Ishikawa (cell line): ENCODE measurements at regions not wholly inside any gene's neighbourhood (a gene's known extent, or its start where the extent isn't known, plus 50 kb on each side); places are given as distances from the start of the nearest gene placed in this dataset.

Source experiments
- CEBPB ChIP-seq: IDR thresholded peaks from 2 replicates; pipeline ENCODE4 v1.6.1; 2012
- CREB1 ChIP-seq: IDR thresholded peaks from 2 replicates; pipeline ENCODE4 v1.6.1; 2012; ENCODE audit warnings: low read depth
- EGR1 ChIP-seq: IDR thresholded peaks from 2 replicates; pipeline ENCODE4 v1.6.1; 2012
- EP300 ChIP-seq: IDR thresholded peaks from 2 replicates; pipeline ENCODE4 v1.6.1; 2012; ENCODE audit warnings: borderline replicate concordance
- FOXM1 ChIP-seq: IDR thresholded peaks from 2 replicates; pipeline ENCODE4 v1.6.1; 2012; ENCODE audit warnings: low read depth, borderline replicate concordance
- NFIC ChIP-seq: IDR thresholded peaks from 2 replicates; pipeline ENCODE4 v1.6.1; 2012
- RAD21 ChIP-seq: IDR thresholded peaks from 2 replicates; pipeline ENCODE4 v1.6.1; 2012; ENCODE audit warnings: low read depth
- TAF1 ChIP-seq: IDR thresholded peaks from 2 replicates; pipeline ENCODE4 v1.6.1; 2012; ENCODE audit warnings: low read depth, mild to moderate bottlenecking
- TCF12 ChIP-seq: IDR thresholded peaks from 2 replicates; pipeline ENCODE4 v1.6.1; 2012; ENCODE audit warnings: low read depth
- TEAD4 ChIP-seq: IDR thresholded peaks from 2 replicates; pipeline ENCODE4 v1.6.1; 2012
- YY1 ChIP-seq: IDR thresholded peaks from 2 replicates; pipeline ENCODE4 v1.6.1; 2012; ENCODE audit warnings: low read depth
- ZBTB7A ChIP-seq: IDR thresholded peaks from 2 replicates; pipeline ENCODE4 v1.6.1; 2012; ENCODE audit warnings: low read depth
- TF ChIP-seq, protein P1 (sequence below): IDR thresholded peaks from 2 replicates; pipeline ENCODE4 v1.6.1; 2012; ENCODE audit warnings: low read depth, mild to moderate bottlenecking
- TF ChIP-seq, protein P2 (sequence below): IDR thresholded peaks from 2 replicates; pipeline ENCODE4 v1.6.1; 2012
- TF ChIP-seq, protein P3 (sequence below): IDR thresholded peaks from 2 replicates; pipeline ENCODE4 v1.6.1; 2012

DNA sequence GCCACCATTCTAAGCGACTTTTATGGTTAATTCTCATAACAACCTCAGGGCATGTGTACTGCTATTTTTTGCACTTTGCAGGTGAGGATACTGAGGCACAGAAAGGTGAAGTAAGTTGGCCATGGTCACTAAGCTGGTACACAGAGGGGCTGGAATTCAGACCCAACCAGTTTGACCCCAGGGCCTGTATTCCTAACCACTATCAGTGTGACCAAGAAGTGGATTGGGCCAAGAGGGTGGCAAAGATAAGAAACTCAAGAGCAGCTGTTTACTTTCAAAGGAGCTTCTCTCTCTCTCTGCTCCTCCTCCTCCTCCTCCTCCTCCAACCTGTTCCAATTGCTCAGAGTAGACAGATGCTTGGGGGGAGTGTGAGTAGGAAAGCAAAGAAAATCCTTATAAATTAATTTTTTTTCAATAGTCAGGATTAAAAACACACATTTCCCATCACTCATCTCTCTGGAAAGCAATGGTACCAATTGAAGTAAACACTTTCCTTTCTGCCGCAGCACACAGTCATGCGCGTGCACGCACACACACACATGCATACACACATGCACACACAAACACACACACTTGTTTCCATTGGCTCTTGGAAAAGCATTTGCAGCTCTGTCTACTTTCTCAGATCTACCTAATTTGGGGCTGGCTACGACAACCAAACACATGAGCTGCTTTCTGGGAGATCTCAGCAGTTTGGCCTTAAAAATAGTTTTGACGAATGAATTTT lies 736.7 kb upstream of the WWC1 start:
- TF ChIP-seq CREB1 (no peak), NFIC (no peak), EP300 (no peak), CEBPB (no peak)

DNA sequence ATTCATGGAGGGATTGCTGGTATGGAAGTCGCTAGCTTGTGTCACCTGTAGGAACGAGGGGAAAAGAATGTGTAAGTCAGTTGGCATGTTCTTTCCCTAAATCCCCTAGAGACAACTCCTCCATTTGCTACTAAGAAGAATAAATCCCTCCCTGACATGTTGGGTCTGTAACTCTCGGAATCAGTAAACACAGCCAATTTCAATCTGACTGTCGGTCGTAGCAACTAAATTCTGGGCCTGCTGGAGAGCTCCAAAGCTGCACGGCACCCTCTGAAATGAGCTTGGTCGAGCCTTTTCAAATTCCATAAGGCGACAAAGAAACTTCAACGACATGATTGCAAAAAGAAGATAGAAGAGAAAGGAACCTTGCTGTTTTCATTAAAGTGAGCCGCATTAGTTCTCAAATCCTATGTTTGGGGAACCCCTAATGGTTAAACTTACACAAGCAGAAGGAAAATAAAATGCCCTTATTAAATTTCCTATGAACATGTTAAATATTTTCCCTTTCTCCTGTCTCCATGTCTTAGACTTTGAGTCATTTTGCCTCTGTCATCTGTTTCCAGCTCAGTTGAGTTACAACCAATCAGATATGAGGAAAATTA lies 735.8 kb upstream of the WWC1 start:
- TF ChIP-seq RAD21, result no peak
- TF ChIP-seq, protein P1, sequence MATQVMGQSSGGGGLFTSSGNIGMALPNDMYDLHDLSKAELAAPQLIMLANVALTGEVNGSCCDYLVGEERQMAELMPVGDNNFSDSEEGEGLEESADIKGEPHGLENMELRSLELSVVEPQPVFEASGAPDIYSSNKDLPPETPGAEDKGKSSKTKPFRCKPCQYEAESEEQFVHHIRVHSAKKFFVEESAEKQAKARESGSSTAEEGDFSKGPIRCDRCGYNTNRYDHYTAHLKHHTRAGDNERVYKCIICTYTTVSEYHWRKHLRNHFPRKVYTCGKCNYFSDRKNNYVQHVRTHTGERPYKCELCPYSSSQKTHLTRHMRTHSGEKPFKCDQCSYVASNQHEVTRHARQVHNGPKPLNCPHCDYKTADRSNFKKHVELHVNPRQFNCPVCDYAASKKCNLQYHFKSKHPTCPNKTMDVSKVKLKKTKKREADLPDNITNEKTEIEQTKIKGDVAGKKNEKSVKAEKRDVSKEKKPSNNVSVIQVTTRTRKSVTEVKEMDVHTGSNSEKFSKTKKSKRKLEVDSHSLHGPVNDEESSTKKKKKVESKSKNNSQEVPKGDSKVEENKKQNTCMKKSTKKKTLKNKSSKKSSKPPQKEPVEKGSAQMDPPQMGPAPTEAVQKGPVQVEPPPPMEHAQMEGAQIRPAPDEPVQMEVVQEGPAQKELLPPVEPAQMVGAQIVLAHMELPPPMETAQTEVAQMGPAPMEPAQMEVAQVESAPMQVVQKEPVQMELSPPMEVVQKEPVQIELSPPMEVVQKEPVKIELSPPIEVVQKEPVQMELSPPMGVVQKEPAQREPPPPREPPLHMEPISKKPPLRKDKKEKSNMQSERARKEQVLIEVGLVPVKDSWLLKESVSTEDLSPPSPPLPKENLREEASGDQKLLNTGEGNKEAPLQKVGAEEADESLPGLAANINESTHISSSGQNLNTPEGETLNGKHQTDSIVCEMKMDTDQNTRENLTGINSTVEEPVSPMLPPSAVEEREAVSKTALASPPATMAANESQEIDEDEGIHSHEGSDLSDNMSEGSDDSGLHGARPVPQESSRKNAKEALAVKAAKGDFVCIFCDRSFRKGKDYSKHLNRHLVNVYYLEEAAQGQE, result no peak
- TF ChIP-seq TAF1, result no peak
- TF ChIP-seq, protein P2, sequence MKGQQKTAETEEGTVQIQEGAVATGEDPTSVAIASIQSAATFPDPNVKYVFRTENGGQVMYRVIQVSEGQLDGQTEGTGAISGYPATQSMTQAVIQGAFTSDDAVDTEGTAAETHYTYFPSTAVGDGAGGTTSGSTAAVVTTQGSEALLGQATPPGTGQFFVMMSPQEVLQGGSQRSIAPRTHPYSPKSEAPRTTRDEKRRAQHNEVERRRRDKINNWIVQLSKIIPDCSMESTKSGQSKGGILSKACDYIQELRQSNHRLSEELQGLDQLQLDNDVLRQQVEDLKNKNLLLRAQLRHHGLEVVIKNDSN, result no peak
- no peak for TF ChIP-seq NFIC
- no peak for TF ChIP-seq YY1
- TF ChIP-seq CREB1, result no peak
- no peak for TF ChIP-seq TEAD4
- TF ChIP-seq TCF12, result no peak
- TF ChIP-seq CEBPB, result no peak
- TF ChIP-seq, protein P3, sequence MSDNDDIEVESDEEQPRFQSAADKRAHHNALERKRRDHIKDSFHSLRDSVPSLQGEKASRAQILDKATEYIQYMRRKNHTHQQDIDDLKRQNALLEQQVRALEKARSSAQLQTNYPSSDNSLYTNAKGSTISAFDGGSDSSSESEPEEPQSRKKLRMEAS, result no peak
- TF ChIP-seq EP300, result no peak
- TF ChIP-seq ZBTB7A, result no peak
- TF ChIP-seq FOXM1, result no peak
- TF ChIP-seq EGR1, result no peak

DNA sequence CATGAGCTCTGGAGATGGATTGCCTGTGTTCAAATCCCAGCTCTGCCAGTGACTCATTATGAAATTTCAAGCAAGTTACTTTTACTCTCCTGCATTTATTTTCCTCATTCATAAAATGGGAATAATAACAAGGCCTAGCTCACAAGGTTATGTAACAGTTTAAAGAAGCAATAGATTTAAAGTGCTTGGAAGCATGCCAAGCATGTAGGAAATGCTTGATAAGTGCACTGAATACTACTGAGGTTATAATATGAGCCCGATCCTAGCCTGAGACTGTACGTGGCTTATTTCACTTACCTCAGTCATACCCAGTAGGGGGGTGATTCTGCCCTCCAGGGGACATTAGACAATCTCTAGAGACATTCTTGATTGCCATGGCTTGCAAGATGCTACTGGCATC lies 734.1 kb upstream of the WWC1 start:
- TF ChIP-seq CREB1 (no peak), CEBPB (no peak), TEAD4 (no peak), RAD21 (no peak), TAF1 (no peak), FOXM1 (no peak), TCF12 (no peak), NFIC (no peak)
- TF ChIP-seq, protein P1, result no peak
- TF ChIP-seq, protein P2, result no peak

DNA sequence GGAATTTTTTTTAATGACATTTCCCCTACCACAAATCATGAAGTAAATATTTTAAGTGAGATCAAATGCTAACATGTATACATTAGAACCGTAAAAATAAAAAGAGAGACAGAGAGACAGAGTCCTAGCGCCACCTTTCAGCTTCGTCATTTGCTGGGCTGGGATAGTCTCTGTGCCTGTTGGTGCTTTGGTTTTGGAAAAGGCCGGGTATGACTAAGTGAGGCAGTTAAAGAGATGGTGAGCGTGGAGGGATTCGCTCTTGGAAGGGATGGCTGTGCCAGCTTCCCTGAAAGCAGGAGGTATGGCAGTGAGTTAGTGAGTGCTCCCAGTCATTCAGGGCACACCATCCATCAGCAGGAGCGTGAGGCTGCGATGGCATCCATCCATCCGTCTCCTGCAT lies 729.6 kb upstream of the WWC1 start:
- TF ChIP-seq NFIC (no peak), YY1 (no peak), RAD21 (no peak)

DNA sequence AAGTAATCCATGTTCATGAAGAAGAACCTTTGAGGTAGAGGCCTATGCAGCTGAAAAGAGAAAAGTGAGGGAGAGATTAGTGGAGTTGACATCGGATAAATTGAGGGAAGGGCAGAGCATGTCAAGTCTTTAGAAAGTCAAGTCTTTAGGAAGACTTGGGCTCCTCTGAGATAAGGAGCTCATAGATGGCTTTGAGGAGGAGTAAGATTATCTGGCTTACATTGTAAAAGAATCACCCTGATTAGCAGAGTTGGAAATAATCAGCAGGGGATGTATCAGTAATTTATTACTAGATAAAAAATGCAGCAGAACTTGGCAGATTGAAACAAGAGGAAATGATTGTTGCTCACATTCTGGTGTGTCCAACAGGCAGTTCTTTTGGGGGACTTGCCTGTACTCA lies 727.2 kb upstream of the WWC1 start:
- TF ChIP-seq TCF12 (no peak), EP300 (no peak), CREB1 (no peak), FOXM1 (no peak), CEBPB (no peak), EGR1 (no peak), TAF1 (no peak), NFIC (no peak), RAD21 (no peak), TEAD4 (no peak), YY1 (no peak), ZBTB7A (no peak)
- TF ChIP-seq, protein P1, result no peak
- TF ChIP-seq, protein P3, result no peak
- TF ChIP-seq, protein P2, result no peak
